HEK293T (cell line): ENCODE measurements at regions not wholly inside any gene's neighbourhood (a gene's known extent, or its start where the extent isn't known, plus 50 kb on each side); places are given as distances from the start of the nearest gene placed in this dataset.

ENCODE experiments used
- BHLHE40 ChIP-seq: fragments of 450-650 bp; IDR thresholded peaks from 2 replicates; pipeline ENCODE4 v1.6.1; 2016; ENCODE audit warnings: mild to moderate bottlenecking, moderate library complexity, borderline replicate concordance
- CTBP1 ChIP-seq: fragments of 450-650 bp; IDR thresholded peaks from 2 replicates; pipeline ENCODE4 v1.6.1; 2016; ENCODE audit warnings: borderline replicate concordance
- ELF4 ChIP-seq: fragments of 450-650 bp; IDR thresholded peaks from 2 replicates; pipeline ENCODE4 v1.6.1; 2017; ENCODE audit warnings: antibody characterized with exemption
- FOXA1 ChIP-seq: fragments of 450-650 bp; IDR thresholded peaks from 2 replicates; pipeline ENCODE4 v1.6.1; 2016; ENCODE audit warnings: mild to moderate bottlenecking
- FOXK2 ChIP-seq: fragments of 450-650 bp; IDR thresholded peaks from 2 replicates; pipeline ENCODE4 v1.6.1; 2016; ENCODE audit warnings: mild to moderate bottlenecking
- FOXM1 ChIP-seq: fragments of 450-650 bp; IDR thresholded peaks from 2 replicates; pipeline ENCODE4 v1.6.1; 2017; ENCODE audit warnings: mild to moderate bottlenecking, borderline replicate concordance
- HDGF ChIP-seq: fragments of 450-650 bp; IDR thresholded peaks from 2 replicates; pipeline ENCODE4 v1.6.1; 2017; ENCODE audit warnings: antibody characterized with exemption, borderline replicate concordance
- NFRKB ChIP-seq: fragments of 450-650 bp; IDR thresholded peaks from 2 replicates; pipeline ENCODE4 v1.6.1; 2016; ENCODE audit warnings: mild to moderate bottlenecking, moderate library complexity
- PKNOX1 ChIP-seq: fragments of 450-650 bp; IDR thresholded peaks from 2 replicates; pipeline ENCODE4 v1.6.1; 2016
- SP1 ChIP-seq: fragments of 450-650 bp; IDR thresholded peaks from 2 replicates; pipeline ENCODE4 v1.6.1; 2017
- SUZ12 ChIP-seq: fragments of 450-650 bp; IDR thresholded peaks from 2 replicates; pipeline ENCODE4 v1.6.1; 2016; ENCODE audit warnings: mild to moderate bottlenecking
- ZNF384 ChIP-seq: fragments of 450-650 bp; IDR thresholded peaks from 2 replicates; pipeline ENCODE4 v1.6.1; 2016

- TF ChIP-seq ELF4: no peak
- no peak for TF ChIP-seq FOXK2
- no peak for TF ChIP-seq CTBP1
- no peak for TF ChIP-seq ZNF384
- no peak for TF ChIP-seq PKNOX1
- no peak for TF ChIP-seq FOXA1
- TF ChIP-seq SP1: no peak
- TF ChIP-seq BHLHE40: no peak
- no peak for TF ChIP-seq HDGF
- TF ChIP-seq FOXM1: no peak
- TF ChIP-seq SUZ12: no peak
- no peak for TF ChIP-seq NFRKB
These were observed 190.7 kb downstream of the CD47 start for GRCh38 chr3:107899990-107900651.
